PC-9 (cell line): ENCODE measurements at regions not wholly inside any gene's neighbourhood (a gene's known extent, or its start where the extent isn't known, plus 50 kb on each side); places are given as distances from the start of the nearest gene placed in this dataset.

Experiments used
- BruUV-seq: library from RNA; stranded (reverse); fragments of 400-500 nt; replicated peaks from 2 replicates; lab custom pipeline; 2021; lab: Mats Ljungman, UMichigan
- CTCF ChIA-PET: fragments of 300-600 bp; sonication (Branson Sonifier 250); formaldehyde crosslinking; loops from one replicate; lab custom pipeline; 2022; ENCODE audit warnings: antibody characterized with exemption; lab: Charles Lee
- POLR2A ChIA-PET: fragments of 300-600 bp; sonication (Branson Sonifier 250); formaldehyde crosslinking; loops from one replicate; lab custom pipeline; 2022; ENCODE audit warnings: antibody characterized with exemption; ENCODE audit not compliant: unreplicated experiment; lab: Charles Lee
- DNase-seq, 2 experiments: peaks; one replicate each; pipeline versions ENCODE4 v3.0.0 to v3.0.0-alpha.2; 2015 to 2022; ENCODE audit warnings: mixed read lengths in 1 of 2
- H2AFZ ChIP-seq: fragments of 200-600 bp; sonication (generic); 2 replicates; pipeline ENCODE4 v1.8.1; 2017; ENCODE audit warnings: antibody characterized with exemption
- H3F3A ChIP-seq: fragments of 200-600 bp; sonication (generic); 2 replicates; pipeline ENCODE4 v1.8.1; 2017; ENCODE audit warnings: antibody characterized with exemption, mild to moderate bottlenecking, low read depth; ENCODE audit not compliant: insufficient read depth
- H3K27ac ChIP-seq: fragments of 200-600 bp; sonication (generic); 2 replicates; pipeline ENCODE4 v1.6.1; 2016; ENCODE audit warnings: mixed run types
- H3K27me3 ChIP-seq: fragments of 200-600 bp; sonication (generic); 2 replicates; pipeline ENCODE4 v1.6.1; 2016; ENCODE audit warnings: low read depth, mixed run types; ENCODE audit not compliant: insufficient read depth
- H3K36me3 ChIP-seq: fragments of 200-600 bp; sonication (generic); 2 replicates; pipeline ENCODE4 v1.6.1; 2016; ENCODE audit warnings: low read depth, mixed run types
- H3K4me1 ChIP-seq: fragments of 200-600 bp; sonication (generic); replicated peaks from 2 replicates; pipeline ENCODE4 v1.6.1; 2016; ENCODE audit warnings: mixed run types; ENCODE audit not compliant: insufficient read depth
- H3K4me2 ChIP-seq: fragments of 200-600 bp; sonication (generic); 2 replicates; pipeline ENCODE4 v1.6.1; 2017; ENCODE audit warnings: mixed run types
- H3K4me3 ChIP-seq: fragments of 200-600 bp; sonication (generic); 2 replicates; pipeline ENCODE4 v1.6.1; 2016; ENCODE audit warnings: mixed run types
- H3K79me2 ChIP-seq: fragments of 200-600 bp; sonication (generic); 2 replicates; pipeline ENCODE4 v1.6.1; 2017; ENCODE audit warnings: low read depth, mixed run types
- H3K9me2 ChIP-seq: fragments of 200-600 bp; sonication (generic); 2 replicates; pipeline ENCODE4 v1.8.1; 2017; ENCODE audit warnings: mild to moderate bottlenecking; ENCODE audit not compliant: insufficient read depth
- H3K9me3 ChIP-seq: fragments of 200-600 bp; sonication (generic); 2 replicates; pipeline ENCODE4 v1.8.1; 2016; ENCODE audit warnings: low read depth; ENCODE audit not compliant: insufficient read depth
- H4K20me1 ChIP-seq: fragments of 200-600 bp; sonication (generic); 2 replicates; pipeline ENCODE4 v1.8.1; 2017; ENCODE audit not compliant: insufficient read depth
- EZH2 ChIP-seq: fragments of 200-600 bp; sonication (generic); IDR thresholded peaks from 2 replicates; pipeline ENCODE4 v1.8.0; 2017; ENCODE audit warnings: antibody characterized with exemption, low read depth
- intact Hi-C: fragments of 100-400 bp; cut with micrococcal nuclease; formaldehyde crosslinking; loops from one replicate; pipeline ENCODE4 v1.10.0; 2022; ENCODE audit not compliant: unreplicated experiment
- TF ChIP-seq, protein P1 (sequence below): fragments of 200-600 bp; sonication (generic); conservative IDR thresholded peaks from 2 replicates; pipeline ENCODE4 v1.6.1; 2017; ENCODE audit warnings: mixed run types, antibody characterized with exemption, mild to moderate bottlenecking, moderate library complexity

DNA sequence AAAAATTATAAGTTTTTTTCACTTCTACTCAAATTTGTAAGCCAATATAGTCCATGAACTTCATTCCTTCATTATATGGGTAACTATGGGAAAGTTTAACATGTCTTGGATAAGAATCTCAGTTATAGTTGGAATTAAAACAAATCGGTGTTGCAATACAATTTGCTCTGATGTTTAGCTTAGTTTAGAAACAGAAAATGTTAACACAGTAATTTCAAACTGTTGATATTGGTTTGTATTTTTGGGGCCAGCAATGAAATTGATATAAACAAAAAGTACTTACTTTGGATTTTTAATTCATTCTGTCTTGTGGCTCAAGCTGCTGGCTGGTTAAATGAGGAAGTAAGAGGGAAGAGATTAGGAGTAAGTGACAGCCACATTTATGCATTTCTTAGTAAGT lies 368.5 kb upstream of the NT5C1B start:
- ChIA-PET POLR2A (no interaction called here), CTCF (no interaction called here)
- intact Hi-C loops = no loop called here
- BruUV-seq = no TSS peak
- Histone ChIP-seq H3K4me3 (no peak overlapping the region), H3K36me3 (no peaks in the 10 kb centered on the region), H3K27ac (no peak overlapping the region), H3K27me3 (no peaks in the 10 kb centered on the region), H3K4me2 (no peak overlapping the region), H3K9me3 (peaks cover 3% of the 10 kb centered on the region; the same call in 1 of the 2 replicates), H3K9me2 (no peaks in the 10 kb centered on the region), H3K79me2 (no peaks in the 10 kb centered on the region), H3K4me1 (peaks cover 4% of the 10 kb centered on the region), H2AFZ (no peak overlapping the region), H4K20me1 (no peaks in the 10 kb centered on the region), H3F3A (peaks cover under 1% of the 10 kb centered on the region; the same call in 1 of the 2 replicates)
- TF ChIP-seq, protein P1, sequence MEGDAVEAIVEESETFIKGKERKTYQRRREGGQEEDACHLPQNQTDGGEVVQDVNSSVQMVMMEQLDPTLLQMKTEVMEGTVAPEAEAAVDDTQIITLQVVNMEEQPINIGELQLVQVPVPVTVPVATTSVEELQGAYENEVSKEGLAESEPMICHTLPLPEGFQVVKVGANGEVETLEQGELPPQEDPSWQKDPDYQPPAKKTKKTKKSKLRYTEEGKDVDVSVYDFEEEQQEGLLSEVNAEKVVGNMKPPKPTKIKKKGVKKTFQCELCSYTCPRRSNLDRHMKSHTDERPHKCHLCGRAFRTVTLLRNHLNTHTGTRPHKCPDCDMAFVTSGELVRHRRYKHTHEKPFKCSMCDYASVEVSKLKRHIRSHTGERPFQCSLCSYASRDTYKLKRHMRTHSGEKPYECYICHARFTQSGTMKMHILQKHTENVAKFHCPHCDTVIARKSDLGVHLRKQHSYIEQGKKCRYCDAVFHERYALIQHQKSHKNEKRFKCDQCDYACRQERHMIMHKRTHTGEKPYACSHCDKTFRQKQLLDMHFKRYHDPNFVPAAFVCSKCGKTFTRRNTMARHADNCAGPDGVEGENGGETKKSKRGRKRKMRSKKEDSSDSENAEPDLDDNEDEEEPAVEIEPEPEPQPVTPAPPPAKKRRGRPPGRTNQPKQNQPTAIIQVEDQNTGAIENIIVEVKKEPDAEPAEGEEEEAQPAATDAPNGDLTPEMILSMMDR = no peak
- no peak for TF ChIP-seq EZH2
- DNase-seq = no peak

DNA sequence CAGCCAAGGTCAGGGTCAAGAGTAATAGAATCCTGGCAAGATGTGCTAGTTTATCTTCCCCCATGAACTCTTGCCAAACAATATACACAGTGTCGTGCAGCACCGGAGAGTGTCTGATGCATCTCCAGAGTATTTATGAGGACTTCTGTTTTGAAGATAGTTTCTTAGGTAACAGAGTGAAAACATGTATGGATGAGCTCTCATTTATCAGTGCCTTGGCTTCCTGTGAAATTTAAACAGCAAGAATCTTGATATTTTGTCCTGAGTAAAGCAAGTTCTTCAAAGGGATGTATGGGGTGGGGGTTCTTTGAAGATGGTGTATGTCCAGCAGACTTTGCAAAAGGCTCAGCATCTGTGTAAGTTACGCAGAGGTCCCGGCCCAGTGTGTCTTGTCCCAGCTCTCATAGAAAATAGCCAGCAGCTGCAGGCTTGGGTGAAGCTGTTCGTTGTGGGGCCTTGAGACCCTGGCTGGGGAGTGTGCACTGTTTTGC lies 361.0 kb upstream of the NT5C1B start:
- no peak for TF ChIP-seq EZH2
- TF ChIP-seq, protein P1 = no peak
- no TSS peak for BruUV-seq
- Histone ChIP-seq H3K27ac (no peak overlapping the region), H3K27me3 (no peaks in the 10 kb centered on the region), H3K9me3 (no peaks in the 10 kb centered on the region), H3K4me2 (peak overlapping the region; percentile 37), H3K4me1 (peaks cover 34% of the 10 kb centered on the region), H3F3A (peaks cover 8% of the 10 kb centered on the region), H2AFZ (no peak overlapping the region), H3K36me3 (no peaks in the 10 kb centered on the region), H3K4me3 (no peak overlapping the region), H4K20me1 (no peaks in the 10 kb centered on the region), H3K9me2 (no peaks in the 10 kb centered on the region), H3K79me2 (no peaks in the 10 kb centered on the region)
- intact Hi-C loops = no loop called here
- CTCF ChIA-PET = no interaction called here
- POLR2A ChIA-PET = no interaction called here
- DNase-seq = peak; percentile 19 to 85

DNA sequence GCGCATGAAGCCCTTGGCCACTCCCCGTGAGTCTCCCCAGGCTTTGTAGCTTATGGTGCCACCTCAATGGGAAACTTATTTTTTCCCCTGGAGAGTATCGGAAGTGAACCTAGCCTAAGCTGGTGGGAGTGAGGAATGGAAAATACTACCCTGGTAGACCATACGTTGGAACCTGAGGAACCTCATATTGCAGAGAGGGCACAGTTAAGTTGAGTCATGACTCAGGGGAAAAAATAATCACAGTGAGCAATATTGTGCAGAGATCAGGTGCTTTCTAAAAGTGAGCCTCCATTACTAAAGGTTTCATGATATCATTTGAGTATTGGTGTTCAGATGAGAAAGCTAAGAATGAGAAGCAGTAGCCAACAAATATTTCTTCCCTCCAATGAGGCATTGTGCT lies 360.5 kb upstream of the NT5C1B start:
- no peaks in the 10 kb centered on the region for H3K9me3 ChIP-seq
- H3K79me2 ChIP-seq = no peaks in the 10 kb centered on the region
- H3K27me3 ChIP-seq = no peaks in the 10 kb centered on the region
- H3K4me2 ChIP-seq = peak overlapping the region; percentile 37
- H4K20me1 ChIP-seq = no peaks in the 10 kb centered on the region
- BruUV-seq = no TSS peak
- H3K4me3 ChIP-seq = no peak overlapping the region
- TF ChIP-seq EZH2 = no peak
- TF ChIP-seq, protein P1 = no peak
- no peak for DNase-seq
- H3K27ac ChIP-seq = no peak overlapping the region
- H3K4me1 ChIP-seq = peaks cover 34% of the 10 kb centered on the region
- POLR2A ChIA-PET = interaction anchor here (0.6 kb wide), 1 partner anchor 22 kb away, joined by 6 read pairs; no protein-coding TSS in a partner anchor
- no peaks in the 10 kb centered on the region for H3K36me3 ChIP-seq
- peaks cover 8% of the 10 kb centered on the region for H3F3A ChIP-seq
- no peak overlapping the region for H2AFZ ChIP-seq
- intact Hi-C loops = no loop called here
- CTCF ChIA-PET = no interaction called here
- no peaks in the 10 kb centered on the region for H3K9me2 ChIP-seq
